ENCODE measurements at regions not wholly inside any gene's neighbourhood (a gene's known extent, or its start where the extent isn't known, plus 50 kb on each side); places are given as distances from the start of the nearest gene placed in this dataset.
"Not testable (repeated sequence)": the region's sequence is repeated elsewhere in the genome, so short reads cannot be mapped to it uniquely, and the experiment has no call there.

DNA sequence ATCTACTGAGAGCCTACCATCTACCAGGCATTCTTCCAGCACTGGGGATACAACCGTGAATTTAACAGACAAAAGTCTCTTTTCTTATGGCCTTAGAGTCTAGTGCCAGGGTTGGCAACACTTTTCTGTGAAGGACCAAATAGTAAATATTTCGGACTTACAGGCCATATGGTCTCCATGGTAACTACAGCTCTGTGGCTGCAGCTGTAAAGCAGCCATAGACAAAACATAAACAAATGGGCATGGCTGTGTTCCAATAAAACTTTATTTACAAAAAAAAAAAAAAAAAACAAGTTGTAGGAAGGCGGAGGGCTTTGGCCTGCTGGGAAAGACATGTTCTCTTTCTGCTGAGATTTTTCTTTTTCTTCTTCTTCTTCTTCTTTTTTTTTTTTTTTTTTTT is 98.7 kb downstream of the ABCC12 start:
- no peak for DNase-seq (ENCODE audit: low read depth)

- peak; percentile 72 for DNase-seq (ENCODE audit: low read depth)
These were observed 100.8 kb downstream of the ABCC12 start for GRCh38 chr16:48054881-48055601.

- peak; percentile 94 for DNase-seq (ENCODE audit: low read depth)
These were observed 102.4 kb downstream of the ABCC12 start for GRCh38 chr16:48053418-48053745.

DNA sequence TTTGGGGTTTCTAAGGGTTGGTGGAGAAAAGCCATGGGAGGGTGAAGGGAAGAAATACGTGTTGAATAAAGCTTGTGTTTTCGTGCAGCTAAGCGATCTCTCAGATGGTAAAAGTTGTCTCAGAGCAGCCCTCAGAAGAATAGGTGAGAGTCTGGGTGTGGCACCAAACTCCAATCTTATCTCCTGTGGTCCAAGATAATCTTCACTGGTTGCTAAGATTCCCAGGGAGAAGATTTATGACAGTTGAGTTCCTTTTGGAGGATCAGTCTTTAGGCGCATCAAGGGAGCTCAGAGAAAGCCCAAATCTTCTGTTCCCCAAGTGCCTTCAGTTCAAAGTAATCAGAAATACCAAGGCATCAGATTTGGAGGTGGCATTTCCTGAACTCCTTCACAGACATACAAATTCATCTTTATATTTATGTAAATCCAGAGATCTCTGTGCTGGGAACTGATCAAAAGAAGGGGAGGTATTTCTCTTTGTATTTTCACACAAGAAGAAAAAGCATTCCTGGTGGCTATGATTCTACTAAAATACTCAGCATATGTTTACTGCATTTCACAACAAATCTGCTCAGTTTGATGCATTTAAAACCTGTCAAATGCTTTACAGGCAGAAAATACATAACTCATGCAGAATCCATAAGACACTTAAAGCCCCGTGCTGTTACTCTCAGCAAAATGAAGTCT is 102.9 kb downstream of the ABCC12 start:
- DNase-seq (ENCODE audit: low read depth), result no peak

GRCh38 chr16:48050871-48051270 is 104.9 kb downstream of the ABCC12 start:
- DNase-seq (ENCODE audit: low read depth), result no peak

DNA sequence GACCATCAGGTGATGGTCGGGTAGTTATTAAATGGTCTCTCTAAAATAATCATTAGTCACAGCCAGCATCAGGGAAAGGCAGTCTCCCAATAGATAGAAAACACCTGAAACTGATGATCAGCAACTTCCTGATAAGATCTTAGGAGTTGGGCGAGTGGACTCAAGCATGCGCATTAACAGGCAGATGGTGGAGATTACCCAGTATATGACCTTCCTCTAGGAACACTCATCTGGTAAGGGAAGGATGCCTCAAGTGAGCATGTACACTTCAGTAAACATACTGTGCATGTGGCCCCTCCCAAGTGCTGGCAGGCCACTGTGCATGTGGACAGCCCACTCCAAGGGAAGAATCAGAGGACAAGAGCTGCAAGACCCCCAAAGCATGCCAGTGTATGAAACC is 105.9 kb downstream of the ABCC12 start:
- peak; percentile 26 for DNase-seq (ENCODE audit: low read depth)

- DNase-seq (ENCODE audit: low read depth), result no peak
These were observed 108.1 kb downstream of the ABCC12 start for GRCh38 chr16:48047720-48048119.

DNA sequence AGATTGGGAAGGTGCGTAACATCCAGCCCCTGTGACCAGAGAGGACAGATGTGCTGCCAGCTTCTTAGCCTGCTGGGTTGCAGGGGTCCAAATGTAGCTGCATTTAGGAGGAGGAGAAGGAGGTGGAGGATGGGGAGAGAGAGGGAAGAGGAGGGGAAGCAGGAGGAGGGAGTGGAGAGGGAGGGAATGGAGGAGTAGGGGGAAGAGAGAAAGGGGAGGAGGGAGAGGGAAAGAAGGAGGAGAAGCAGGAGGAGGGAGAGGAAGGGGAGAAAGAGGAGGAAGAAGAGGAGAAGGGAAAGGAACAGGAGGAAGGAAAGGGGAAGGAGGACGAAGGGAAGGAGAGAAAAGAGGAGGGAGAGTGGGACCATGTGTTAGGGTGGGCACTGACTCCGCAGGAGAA is 108.6 kb downstream of the ABCC12 start:
- no peak for DNase-seq (ENCODE audit: low read depth)

GRCh38 chr16:48044117-48044516 is 111.7 kb downstream of the ABCC12 start:
- no peak for DNase-seq (ENCODE audit: low read depth)

- no peak for DNase-seq (ENCODE audit: low read depth)
These were observed 113.8 kb downstream of the ABCC12 start for GRCh38 chr16:48041981-48042421.

GRCh38 chr16:48035142-48035541 is 120.7 kb downstream of the ABCC12 start:
- no peak for DNase-seq (ENCODE audit: low read depth)

DNA sequence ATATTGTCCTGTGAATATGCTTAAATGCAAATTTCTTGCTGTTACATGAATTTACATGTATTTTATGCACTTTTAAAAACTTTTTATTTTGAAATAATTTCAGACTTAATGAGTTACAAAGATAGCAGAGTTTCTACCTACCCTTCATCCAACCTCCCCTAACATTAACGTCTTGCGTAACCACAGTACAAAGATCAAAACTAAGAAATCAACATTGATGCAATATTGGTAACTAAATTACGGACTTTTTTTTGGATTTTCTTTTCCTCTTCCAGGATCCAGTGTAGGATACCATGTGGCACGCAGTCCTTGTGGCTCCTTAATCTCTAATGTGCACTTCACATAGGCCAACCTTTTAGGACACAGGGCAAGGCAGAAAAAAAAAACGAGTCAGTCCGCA is 124.9 kb downstream of the ABCC12 start:
- DNase-seq (ENCODE audit: low read depth), result no peak

- no peak for DNase-seq (ENCODE audit: low read depth)
These were observed 126.0 kb downstream of the ABCC12 start for GRCh38 chr16:48029768-48030167.

GRCh38 chr16:48025359-48025758 is 130.4 kb downstream of the ABCC12 start:
- DNase-seq (ENCODE audit: low read depth), result no peak

GRCh38 chr16:48024042-48024441 is 131.8 kb downstream of the ABCC12 start:
- no peak for DNase-seq (ENCODE audit: low read depth)

GRCh38 chr16:48022496-48022895 is 133.3 kb downstream of the ABCC12 start:
- no peak for DNase-seq (ENCODE audit: low read depth)

DNA sequence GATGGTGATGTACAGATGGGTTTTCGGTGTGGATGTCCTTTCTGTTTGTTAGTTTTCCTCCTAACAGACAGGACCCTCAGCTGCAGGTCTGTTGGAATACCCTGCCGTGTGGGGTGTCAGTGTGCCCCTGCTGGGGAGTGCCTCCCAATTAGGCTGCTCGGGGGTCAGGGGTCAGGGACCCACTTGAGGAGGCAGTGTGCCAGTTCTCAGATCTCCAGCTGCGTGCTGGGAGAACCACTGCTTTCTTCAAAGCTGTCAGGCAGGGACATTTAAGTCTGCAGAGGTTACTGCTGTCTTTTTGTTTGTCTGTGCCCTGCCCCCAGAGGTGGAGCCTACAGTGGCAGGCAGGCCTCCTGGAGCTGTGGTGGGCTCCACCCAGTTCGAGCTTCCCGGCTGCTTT is 135.2 kb downstream of the ABCC12 start:
- not testable (repeated sequence) for DNase-seq (ENCODE audit: low read depth)

GRCh38 chr16:48014349-48015135 is 141.3 kb downstream of the ABCC12 start:
- peak; percentile 98 for DNase-seq (ENCODE audit: low read depth)

GRCh38 chr16:48013491-48013901 is 142.3 kb downstream of the ABCC12 start:
- DNase-seq (ENCODE audit: low read depth), result peak; percentile 99

GRCh38 chr16:48011878-48012658 is 143.7 kb downstream of the ABCC12 start:
- DNase-seq (ENCODE audit: low read depth), result peak; percentile 52

DNA sequence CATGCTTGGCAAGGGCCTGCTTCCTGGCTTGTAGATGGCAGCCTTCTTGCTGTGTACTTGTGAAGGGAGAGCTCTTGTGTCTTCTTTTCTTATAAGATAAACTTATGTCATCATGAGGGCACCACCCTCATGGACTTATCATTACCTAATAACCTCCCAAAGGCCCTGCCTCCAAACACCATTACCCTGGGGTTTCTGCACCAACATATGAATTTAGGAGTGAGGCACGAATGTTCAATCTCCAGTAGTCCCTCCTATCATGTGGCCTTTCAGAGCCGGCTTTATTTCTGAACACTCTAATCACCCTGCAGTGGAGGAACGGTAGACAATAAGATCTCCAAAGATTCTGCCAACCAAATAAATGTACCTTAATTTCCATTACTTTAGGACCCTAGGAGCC is 144.3 kb downstream of the ABCC12 start:
- no peak for DNase-seq (ENCODE audit: low read depth)

- DNase-seq (ENCODE audit: low read depth), result no peak
These were observed 147.7 kb downstream of the ABCC12 start for GRCh38 chr16:48008011-48008525.
